ENCODE measurements at regions not wholly inside any gene's neighbourhood (a gene's known extent, or its start where the extent isn't known, plus 50 kb on each side); places are given as distances from the start of the nearest gene placed in this dataset.

- no peaks in the 10 kb centered on the region for H3K27me3 ChIP-seq (replicated peaks; ENCODE audit: insufficient read depth, low read depth, low read length, poor library complexity)
- no peaks in the 10 kb centered on the region for H3K36me3 ChIP-seq (ENCODE audit: insufficient read depth, low read length, poor library complexity, severe bottlenecking)
- H3K4me1 ChIP-seq (ENCODE audit: insufficient read depth, low read length, poor library complexity, severe bottlenecking), result peaks cover 40% of the 10 kb centered on the region
- no peaks in the 10 kb centered on the region for H3K9me3 ChIP-seq (ENCODE audit: low read depth, low read length, poor library complexity, severe bottlenecking)
- TF ChIP-seq CTCF (conservative IDR thresholded peaks at IDR 0.05; ENCODE audit: low read depth, low read length) (no peak), EZH2 (IDR thresholded peaks at IDR 0.05; ENCODE audit: borderline replicate concordance, low read depth, low read length, poor library complexity, severe bottlenecking) (no peak)
- POLR2A ChIA-PET (ENCODE audit: low non-redundant PET), result no interaction called here
- intact Hi-C loops (cut with micrococcal nuclease; ENCODE audit: unreplicated experiment), result no loop called here
- H3K27ac ChIP-seq (ENCODE audit: low read depth, low read length, poor library complexity, severe bottlenecking), result peak overlapping the region; percentile 49
- CTCF ChIA-PET, result interaction anchor here (0.6 kb wide), 1 partner anchor 197 kb away, joined by 4 read pairs; no protein-coding TSS in a partner anchor
- BruUV-seq (replicated peaks), result TSS peak; percentile 83
- H3K4me3 ChIP-seq (ENCODE audit: low read depth, low read length, poor library complexity, severe bottlenecking), result no peak overlapping the region
- no peak for DNase-seq (ENCODE audit: low spot score)
Observed at GRCh38 chr10:3452683-3453361, 280.2 kb upstream of the PITRM1 start.

GRCh38 chr10:3452173-3452626 is 279.6 kb upstream of the PITRM1 start:
- Histone ChIP-seq H3K9me3 (ENCODE audit: low read depth, low read length, poor library complexity, severe bottlenecking) (no peaks in the 10 kb centered on the region), H3K27ac (ENCODE audit: low read depth, low read length, poor library complexity, severe bottlenecking) (peak overlapping the region; percentile 49), H3K36me3 (ENCODE audit: insufficient read depth, low read length, poor library complexity, severe bottlenecking) (no peaks in the 10 kb centered on the region), H3K27me3 (replicated peaks; ENCODE audit: insufficient read depth, low read depth, low read length, poor library complexity) (no peaks in the 10 kb centered on the region), H3K4me3 (ENCODE audit: low read depth, low read length, poor library complexity, severe bottlenecking) (no peak overlapping the region), H3K4me1 (ENCODE audit: insufficient read depth, low read length, poor library complexity, severe bottlenecking) (peaks cover 40% of the 10 kb centered on the region)
- intact Hi-C loops (cut with micrococcal nuclease; ENCODE audit: unreplicated experiment), result no loop called here
- peak; percentile 76 for DNase-seq (ENCODE audit: low spot score)
- ChIA-PET POLR2A (ENCODE audit: low non-redundant PET) (no interaction called here), CTCF (interaction anchor here (0.6 kb wide), 1 partner anchor 196 kb away, joined by 4 read pairs; no protein-coding TSS in a partner anchor)
- BruUV-seq (replicated peaks), result no TSS peak
- no peak for TF ChIP-seq EZH2 (IDR thresholded peaks at IDR 0.05; ENCODE audit: borderline replicate concordance, low read depth, low read length, poor library complexity, severe bottlenecking)
- peak; percentile 48 for TF ChIP-seq CTCF (conservative IDR thresholded peaks at IDR 0.05; ENCODE audit: low read depth, low read length)

- no peak for DNase-seq (ENCODE audit: low spot score)
- Histone ChIP-seq H3K27ac (ENCODE audit: low read depth, low read length, poor library complexity, severe bottlenecking) (peak overlapping the region; percentile 49), H3K27me3 (replicated peaks; ENCODE audit: insufficient read depth, low read depth, low read length, poor library complexity) (no peaks in the 10 kb centered on the region), H3K4me1 (ENCODE audit: insufficient read depth, low read length, poor library complexity, severe bottlenecking) (peaks cover 40% of the 10 kb centered on the region), H3K9me3 (ENCODE audit: low read depth, low read length, poor library complexity, severe bottlenecking) (no peaks in the 10 kb centered on the region), H3K4me3 (ENCODE audit: low read depth, low read length, poor library complexity, severe bottlenecking) (no peak overlapping the region), H3K36me3 (ENCODE audit: insufficient read depth, low read length, poor library complexity, severe bottlenecking) (no peaks in the 10 kb centered on the region)
- ChIA-PET CTCF (no interaction called here), POLR2A (ENCODE audit: low non-redundant PET) (no interaction called here)
- no TSS peak for BruUV-seq (replicated peaks)
- intact Hi-C loops (cut with micrococcal nuclease; ENCODE audit: unreplicated experiment), result no loop called here
- no peak for TF ChIP-seq CTCF (conservative IDR thresholded peaks at IDR 0.05; ENCODE audit: low read depth, low read length)
- no peak for TF ChIP-seq EZH2 (IDR thresholded peaks at IDR 0.05; ENCODE audit: borderline replicate concordance, low read depth, low read length, poor library complexity, severe bottlenecking)
Observed at GRCh38 chr10:3451516-3452172, 279.1 kb upstream of the PITRM1 start.

All from A673 (cell line).